ENCODE measurements at regions not wholly inside any gene's neighbourhood (a gene's known extent, or its start where the extent isn't known, plus 50 kb on each side); places are given as distances from the start of the nearest gene placed in this dataset.

DNA sequence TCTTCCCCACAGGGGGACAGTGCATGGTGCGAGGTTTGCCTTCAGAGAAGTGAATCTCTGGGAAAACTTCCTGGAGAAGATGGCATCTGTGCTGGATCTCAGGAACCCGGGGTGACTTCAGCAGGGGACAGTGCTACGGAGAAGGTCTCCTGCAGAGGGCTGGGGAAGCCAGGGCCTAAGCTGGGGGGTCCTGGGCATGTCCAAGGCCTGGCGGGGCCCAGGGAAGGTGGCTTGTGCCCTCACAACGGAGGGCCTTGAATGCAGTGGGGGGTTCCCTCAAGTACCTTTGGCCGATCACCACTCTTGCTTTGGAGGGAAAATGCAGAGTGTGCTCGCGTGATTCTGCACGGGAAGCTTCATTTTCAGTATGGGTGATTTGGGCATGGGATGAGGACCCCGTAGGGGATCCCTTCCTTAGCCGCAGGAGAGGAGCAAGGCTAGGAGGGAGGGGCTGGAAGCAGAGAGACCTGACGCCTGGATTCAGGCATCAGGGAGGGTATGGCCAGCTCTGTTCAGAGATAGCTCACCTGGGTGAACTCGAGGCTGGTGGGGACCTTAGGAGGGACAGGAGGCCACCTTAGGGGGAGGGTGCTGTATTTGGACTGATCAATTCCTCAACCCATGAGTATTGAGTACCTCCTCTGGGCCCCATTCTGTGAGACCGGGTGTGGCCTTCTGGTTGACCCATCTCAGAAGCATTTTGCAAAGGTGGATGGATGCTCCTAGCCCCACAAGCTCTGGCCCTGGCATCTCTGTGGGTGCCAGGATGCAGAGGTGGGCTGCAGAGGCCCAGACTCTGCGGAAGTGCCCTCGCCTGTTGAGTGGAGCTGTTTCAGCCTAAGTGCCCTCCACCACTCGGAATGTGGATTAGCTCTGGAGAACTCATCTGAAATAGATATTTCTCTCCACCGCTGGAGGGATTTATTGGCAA lies 529.4 kb downstream of the TBC1D22A start (continued):
- TF ChIP-seq YY1 (IDR thresholded peaks at IDR 0.05; ENCODE audit: extremely low read depth, insufficient replicate concordance, low read depth, low read length) (no peak), JUND (IDR thresholded peaks at IDR 0.05) (no peak)
- TF ChIP-seq, protein P1, sequence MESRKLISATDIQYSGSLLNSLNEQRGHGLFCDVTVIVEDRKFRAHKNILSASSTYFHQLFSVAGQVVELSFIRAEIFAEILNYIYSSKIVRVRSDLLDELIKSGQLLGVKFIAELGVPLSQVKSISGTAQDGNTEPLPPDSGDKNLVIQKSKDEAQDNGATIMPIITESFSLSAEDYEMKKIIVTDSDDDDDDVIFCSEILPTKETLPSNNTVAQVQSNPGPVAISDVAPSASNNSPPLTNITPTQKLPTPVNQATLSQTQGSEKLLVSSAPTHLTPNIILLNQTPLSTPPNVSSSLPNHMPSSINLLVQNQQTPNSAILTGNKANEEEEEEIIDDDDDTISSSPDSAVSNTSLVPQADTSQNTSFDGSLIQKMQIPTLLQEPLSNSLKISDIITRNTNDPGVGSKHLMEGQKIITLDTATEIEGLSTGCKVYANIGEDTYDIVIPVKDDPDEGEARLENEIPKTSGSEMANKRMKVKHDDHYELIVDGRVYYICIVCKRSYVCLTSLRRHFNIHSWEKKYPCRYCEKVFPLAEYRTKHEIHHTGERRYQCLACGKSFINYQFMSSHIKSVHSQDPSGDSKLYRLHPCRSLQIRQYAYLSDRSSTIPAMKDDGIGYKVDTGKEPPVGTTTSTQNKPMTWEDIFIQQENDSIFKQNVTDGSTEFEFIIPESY (IDR thresholded peaks at IDR 0.05; ENCODE audit: extremely low read depth, insufficient replicate concordance, low read length), result no peak

DNA sequence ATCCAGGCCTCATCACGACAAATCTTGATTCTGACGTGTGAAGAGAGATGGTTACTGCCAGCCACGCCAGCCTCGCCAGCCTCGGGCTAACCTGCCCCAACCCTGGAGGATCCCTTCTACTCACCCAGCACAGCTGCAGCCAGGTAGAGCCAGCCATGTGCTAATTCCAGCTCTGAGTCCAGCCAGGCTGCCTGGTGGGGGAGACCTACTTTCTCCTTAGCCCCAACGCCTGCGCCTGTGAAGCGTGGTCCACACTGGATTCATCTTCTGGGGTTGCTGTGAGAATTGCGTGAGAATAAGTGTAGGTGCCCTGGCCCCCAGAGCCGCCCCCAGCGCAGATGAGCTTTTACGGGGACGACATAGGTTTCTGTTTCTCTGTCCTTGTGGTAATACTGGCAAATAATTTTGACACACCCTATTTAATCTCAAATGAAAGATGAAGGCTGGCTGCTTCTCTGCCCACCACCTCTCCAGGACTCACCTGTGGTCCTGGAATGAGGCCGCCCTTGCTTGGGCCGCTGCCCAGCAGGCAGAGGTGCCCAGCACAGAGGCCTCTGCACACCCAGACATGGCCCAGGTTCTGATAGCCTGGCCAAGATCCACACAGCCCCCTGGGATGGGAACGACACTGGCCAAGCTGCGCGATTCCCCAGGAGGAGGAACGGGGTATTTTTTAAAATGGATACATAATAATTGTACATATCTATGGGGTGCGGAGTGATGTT lies 528.4 kb downstream of the TBC1D22A start:
- H3K9ac ChIP-seq (ENCODE audit: low read length), result no peak overlapping the region
- ATAC-seq (peak; percentile 78), DNase-seq (ENCODE audit: low read depth, low spot score) (no peak)
- POLR2A ChIA-PET, result interaction anchor here (1.5 kb wide), 1 partner anchor 11 kb away, joined by 4 read pairs; no protein-coding TSS in a partner anchor
- intact Hi-C loops (cut with micrococcal nuclease), result no loop called here
- no TSS peak for BruUV-seq (replicated peaks)
- no peaks in the 10 kb centered on the region for H3K9me3 ChIP-seq (ENCODE audit: control insufficient read depth in 1 of 2, insufficient read depth in 1 of 2, low read depth in 1 of 2, low read length in 2 of 2)
- no peaks in the 10 kb centered on the region for H3K79me2 ChIP-seq (ENCODE audit: insufficient read depth, low read length)
- H3K4me1 ChIP-seq (ENCODE audit: control insufficient read depth in 1 of 2, insufficient read depth in 2 of 2, low read length in 2 of 2), result peaks cover 0 to 18% of the 10 kb centered on the region in 2 experiments; a peak in 2 of 4 replicates
- H3K27ac ChIP-seq (ENCODE audit: low read depth, low read length), result no peak overlapping the region
- RAD21 ChIA-PET (ENCODE audit: low non-redundant PET in 1 of 2, low total read pairs in 2 of 2, uncharacterized antibody in 2 of 2, unreplicated experiment in 2 of 2), result no interaction called here
- CTCF ChIA-PET, result no interaction called here
- H3K9me2 ChIP-seq (ENCODE audit: insufficient read depth), result no peaks in the 10 kb centered on the region
- peak overlapping the region; percentile 36 for H3K4me2 ChIP-seq (ENCODE audit: low read length)
- no peaks in the 10 kb centered on the region for H3K36me3 ChIP-seq (ENCODE audit: control insufficient read depth in 1 of 2, insufficient read depth in 2 of 2, low read length in 2 of 2)
- H3K4me3 ChIP-seq (replicated peaks in 1 of 2; ENCODE audit: low read depth in 1 of 2, low read length in 2 of 2), result no peak overlapping the region
- no peak for TF ChIP-seq SIN3A (IDR thresholded peaks at IDR 0.05; ENCODE audit: low read depth)
- H4K20me1 ChIP-seq (ENCODE audit: insufficient read depth), result no peaks in the 10 kb centered on the region
- H2AFZ ChIP-seq (ENCODE audit: low read depth, low read length, poor library complexity, severe bottlenecking), result no peak overlapping the region
- no peaks in the 10 kb centered on the region for H3K27me3 ChIP-seq (ENCODE audit: insufficient read depth, low read length)
